DMS53 treated with DMSO at 0.1 percent for 48 hours (cell line): ENCODE measurements at regions not wholly inside any gene's neighbourhood (a gene's known extent, or its start where the extent isn't known, plus 50 kb on each side); places are given as distances from the start of the nearest gene placed in this dataset.

ENCODE experiments used
- DNase-seq: peaks from one replicate; lab custom pipeline; 2025; ENCODE audit not compliant: unreplicated experiment; lab: John Stamatoyannopoulos, UW

- no peak for DNase-seq
Measured at GRCh38 chr20:11032611-11033010, 358.8 kb upstream of the JAG1 start.

DNA sequence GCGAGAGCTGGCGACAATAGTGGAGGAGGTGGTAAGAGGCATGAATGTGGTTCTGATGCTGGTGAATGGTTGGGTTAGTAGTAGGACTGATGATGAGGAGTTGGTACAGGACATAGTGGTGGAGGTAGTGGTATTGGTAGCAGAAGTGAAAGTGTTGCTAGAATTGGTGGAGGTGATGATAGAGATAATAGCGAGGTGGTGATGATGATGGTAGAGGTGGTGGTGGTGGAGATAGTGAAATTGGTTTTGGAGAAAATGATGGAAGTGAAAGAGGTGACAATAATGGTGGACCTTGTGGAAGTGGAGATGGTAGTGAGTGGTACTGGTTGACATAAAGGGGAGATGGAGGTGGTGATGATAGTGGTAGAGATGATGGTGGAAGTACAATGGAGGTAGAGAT is 360.2 kb upstream of the JAG1 start:
- no peak for DNase-seq

DNA sequence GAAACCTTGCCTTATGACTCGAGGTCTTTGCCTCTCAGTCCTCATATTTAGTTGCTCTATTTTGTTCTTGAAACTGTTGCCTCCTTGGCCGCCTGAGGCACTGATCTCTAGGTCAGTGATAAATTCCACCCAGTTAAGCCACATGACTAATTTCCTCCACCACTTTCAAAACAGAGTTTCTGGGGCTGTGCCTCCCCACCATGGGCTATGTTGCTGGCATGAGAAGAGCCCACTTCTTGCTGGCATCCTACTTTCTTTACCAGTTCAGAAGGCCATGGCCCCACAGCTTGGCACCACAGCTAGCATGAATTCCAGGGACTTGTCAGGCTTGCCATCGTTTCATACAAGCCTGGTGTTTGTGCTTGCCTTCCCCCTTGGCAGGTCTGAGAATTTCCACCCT is 361.4 kb upstream of the JAG1 start:
- DNase-seq: no peak

DNA sequence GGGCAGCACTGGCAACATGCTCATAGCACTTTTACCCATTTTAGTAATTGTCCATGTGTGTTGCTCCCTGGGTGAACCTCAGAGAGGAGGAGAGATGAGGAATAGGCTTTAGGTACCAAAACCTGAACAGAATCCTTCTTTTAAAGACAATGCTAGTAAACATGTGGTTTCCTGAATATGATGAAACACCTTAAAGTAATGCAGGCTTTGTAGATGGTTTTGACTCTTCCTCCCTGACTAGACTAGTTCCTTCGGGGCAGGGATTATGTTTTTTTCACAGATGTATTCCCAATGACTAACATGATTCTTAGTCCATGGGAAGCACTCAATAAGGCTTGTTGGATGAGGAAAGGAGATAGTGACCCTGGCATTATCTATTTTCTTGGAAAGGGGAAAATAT is 367.6 kb upstream of the JAG1 start:
- DNase-seq: no peak

DNA sequence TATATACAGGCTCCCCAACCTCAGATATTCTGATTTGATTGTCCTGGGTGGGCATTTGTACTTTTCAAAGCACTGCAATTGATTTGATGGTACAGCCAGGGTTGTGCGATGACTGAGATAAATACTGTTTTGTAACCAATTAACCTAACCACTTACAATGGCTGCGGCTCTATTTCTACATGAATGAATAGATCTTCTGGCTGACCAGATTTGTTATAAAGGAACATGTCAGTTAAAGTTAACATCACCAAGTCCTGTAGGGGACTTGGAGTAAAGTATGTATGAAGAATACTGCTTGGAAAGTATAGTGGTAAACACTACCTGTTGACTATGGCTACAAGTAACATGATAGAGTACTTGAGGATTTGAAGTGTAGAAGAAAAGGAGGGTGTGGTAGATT is 369.2 kb upstream of the JAG1 start:
- no peak for DNase-seq

GRCh38 chr20:11044561-11044960 is 370.8 kb upstream of the JAG1 start:
- DNase-seq: no peak

- no peak for DNase-seq
Measured at GRCh38 chr20:11045412-11046175, 371.8 kb upstream of the JAG1 start.

DNA sequence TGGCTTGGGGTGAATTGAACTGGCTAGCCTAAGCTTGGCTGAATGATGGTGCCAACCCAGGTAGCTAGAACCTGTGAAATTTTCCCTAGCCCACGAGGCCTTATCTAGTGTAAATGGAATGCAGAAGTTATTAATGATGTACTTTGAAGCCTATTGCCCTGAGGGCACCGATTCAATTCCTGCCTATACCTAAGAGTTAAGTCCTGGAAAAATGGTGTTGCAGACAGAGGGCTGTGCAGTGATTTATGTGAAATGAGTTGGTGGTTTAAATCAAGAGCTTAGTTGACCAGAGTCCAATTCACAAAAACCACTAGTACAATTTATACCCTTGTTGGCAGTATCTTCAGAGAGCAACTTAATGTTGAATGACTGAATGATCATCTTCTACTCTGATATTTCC is 373.8 kb upstream of the JAG1 start:
- no peak for DNase-seq

DNA sequence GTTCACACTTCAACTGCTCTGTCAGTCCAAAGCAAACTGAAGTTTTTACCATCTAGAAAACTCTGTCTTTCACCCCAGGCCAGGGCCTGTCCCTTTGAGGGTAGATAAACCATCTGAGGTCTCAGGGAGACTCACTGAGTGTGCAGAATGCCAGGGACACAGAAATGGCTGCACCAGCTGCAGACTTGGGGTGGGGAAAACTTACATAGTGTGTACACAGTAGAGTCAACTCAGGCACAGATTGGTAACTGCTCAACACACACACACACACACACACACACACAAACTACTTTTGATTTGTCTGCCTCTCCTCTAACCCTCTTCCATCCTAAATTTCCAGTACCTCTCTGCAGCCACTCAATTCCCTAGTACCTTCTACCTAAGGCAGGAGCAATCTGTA is 374.9 kb upstream of the JAG1 start:
- DNase-seq: no peak

DNA sequence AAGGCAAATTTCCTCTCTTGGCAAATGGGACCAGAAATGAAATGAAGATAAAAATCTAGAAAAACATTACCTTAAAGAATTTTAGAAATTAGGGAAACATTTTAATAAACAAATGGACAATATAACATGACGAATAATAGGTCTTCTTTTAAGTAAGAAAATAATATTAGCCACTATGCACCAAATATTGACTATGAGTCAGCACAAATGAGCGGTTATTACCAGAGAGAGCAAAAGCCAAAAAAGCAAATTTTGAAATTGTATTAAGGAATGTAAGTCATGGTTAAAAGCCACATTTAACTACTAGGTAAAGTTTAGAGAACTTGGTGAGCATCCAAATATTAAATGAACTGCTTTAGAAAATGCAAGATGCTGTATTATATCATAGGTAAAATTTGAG is 376.6 kb upstream of the JAG1 start:
- DNase-seq: no peak

DNA sequence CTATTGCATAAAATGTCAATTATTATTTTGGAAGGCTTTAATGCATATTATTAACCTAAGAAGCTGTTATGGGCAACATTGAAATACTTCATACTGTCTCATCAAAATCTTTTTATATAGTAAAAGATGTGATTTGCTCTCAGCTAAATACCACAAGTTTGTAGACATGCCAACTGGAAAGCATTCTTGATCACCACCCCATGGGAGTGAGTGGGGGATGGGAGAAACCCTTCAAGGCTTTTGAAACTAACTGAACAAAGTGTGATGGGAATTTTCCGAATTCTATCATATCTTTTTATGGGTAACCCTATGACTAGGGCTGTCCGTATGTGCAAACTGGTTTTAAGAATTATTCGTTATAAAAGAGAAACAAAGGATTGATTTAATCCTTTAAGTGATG is 377.3 kb upstream of the JAG1 start:
- no peak for DNase-seq

GRCh38 chr20:11053310-11053709 is 379.5 kb upstream of the JAG1 start:
- no peak for DNase-seq

DNA sequence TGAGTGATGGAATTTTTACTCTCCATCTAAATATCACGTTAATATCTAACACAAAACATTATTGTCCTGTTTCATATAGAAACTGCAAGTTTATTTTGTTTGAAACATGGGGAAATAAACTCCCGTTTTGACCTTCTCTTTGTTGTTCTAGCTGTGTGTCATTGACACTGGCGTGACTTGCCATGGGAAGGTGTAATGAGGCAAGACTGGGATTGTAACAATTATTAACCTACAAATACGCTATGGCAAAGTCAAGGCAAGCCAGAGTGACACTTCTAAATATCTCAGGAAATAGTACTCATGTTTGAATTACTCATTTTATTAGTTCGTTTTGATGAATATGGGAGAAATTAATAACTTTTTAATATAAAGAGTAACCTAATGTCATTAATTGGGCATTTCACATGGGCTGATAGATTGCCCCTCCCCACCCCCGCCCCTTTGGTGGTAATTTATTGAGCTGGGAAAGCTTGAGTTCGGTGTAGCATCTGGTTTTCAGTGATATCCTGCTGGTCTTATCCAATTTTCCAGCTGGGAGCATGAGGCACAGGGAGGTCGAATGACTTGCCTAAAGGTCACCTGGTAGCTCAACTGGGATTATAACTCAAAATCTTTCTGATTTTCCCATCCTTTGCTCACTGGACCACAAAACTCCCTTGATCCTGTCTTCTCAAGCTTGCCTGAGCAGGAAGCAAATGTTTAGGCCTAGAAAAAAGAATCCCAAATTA is 380.6 kb upstream of the JAG1 start:
- no peak for DNase-seq

DNA sequence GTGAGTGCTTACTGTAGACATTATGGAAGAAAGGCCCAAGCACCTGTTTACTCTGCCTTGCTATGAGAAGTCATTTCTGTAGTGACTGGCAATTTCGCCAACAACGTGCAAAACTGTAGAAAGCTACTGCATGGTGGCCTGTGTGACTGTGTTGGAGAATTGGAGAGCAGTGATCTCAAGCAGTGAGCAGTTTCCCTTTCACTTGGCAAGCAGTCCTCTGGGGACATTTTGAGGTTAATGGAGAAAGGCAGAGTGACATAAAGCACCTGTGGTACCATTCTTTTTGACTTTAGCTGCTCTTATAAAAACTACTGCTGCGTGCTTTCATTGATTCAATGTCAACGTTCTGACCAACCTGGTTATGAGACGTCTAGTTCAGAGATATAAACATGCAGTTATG is 382.6 kb upstream of the JAG1 start:
- DNase-seq: no peak

GRCh38 chr20:11057624-11058023 is 383.8 kb upstream of the JAG1 start:
- DNase-seq: no peak

- no peak for DNase-seq
Measured at GRCh38 chr20:11059659-11060058, 385.9 kb upstream of the JAG1 start.

DNA sequence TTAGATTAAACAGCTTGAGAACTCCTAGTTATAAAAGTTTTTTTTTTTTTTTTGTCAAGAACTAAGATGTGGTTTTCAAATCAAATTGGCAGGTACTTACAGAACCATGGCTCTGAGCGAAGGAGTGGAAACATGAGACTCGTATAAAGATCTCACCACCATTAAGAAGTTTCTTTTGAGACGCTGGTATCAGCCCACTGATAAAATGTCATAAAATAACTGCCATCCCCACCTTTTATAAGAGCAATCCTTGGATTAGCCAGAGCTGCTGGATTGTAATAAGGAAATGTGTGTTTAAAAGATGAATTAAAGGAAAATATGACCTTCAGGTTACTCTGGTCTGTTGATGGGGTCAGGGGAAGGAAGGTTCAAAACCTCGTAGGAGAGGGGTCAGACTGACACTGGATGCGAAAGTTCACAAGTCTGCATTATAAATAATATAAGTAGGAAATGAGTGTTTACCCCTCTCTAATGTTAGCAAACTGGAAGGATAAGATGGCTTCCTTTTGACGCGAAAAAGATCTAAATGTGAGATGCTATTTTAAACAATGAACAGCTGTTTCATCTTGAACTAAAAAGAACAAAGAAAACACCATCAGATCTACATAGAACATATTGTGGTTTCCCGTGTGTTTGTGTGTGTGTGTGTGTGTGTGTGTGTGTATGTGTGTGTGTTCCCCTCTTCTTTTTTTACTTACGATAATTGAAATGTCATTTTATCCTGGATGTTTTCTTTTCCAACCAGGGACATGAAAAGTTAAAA is 386.8 kb upstream of the JAG1 start:
- DNase-seq: no peak

GRCh38 chr20:11063444-11063843 is 389.6 kb upstream of the JAG1 start:
- DNase-seq: no peak

- no peak for DNase-seq
Measured at GRCh38 chr20:11064946-11065345, 391.1 kb upstream of the JAG1 start.

DNA sequence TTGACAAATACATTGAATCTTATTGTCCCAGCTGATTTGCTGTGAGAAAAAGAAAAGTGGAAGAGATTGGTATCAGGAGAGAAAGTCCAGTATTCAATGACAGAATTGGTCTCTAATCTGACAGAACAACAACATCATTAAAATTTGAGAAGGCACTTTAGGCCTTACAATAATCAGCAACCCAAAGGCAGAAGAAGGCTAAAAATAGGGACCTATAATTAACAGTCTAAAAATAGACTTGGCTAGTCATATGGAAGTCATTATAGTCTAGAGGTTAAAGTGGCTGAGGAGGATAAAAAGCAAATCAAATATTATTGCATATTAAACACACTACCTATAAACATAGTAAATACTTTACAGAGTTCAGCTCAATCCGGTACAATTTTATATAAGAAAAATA is 393.6 kb upstream of the JAG1 start:
- no peak for DNase-seq

GRCh38 chr20:11072982-11073381 is 399.2 kb upstream of the JAG1 start:
- no peak for DNase-seq
